ENCODE measurements at regions not wholly inside any gene's neighbourhood (a gene's known extent, or its start where the extent isn't known, plus 50 kb on each side); places are given as distances from the start of the nearest gene placed in this dataset.

- no peak for TF ChIP-seq ZNF462 (CRISPR knock-in tag; IDR thresholded peaks at IDR 0.05)
These were observed 74.9 kb upstream of the SELENOP start (continued) for GRCh38 chr5:42886635-42887034.

GRCh38 chr5:42884326-42884725 lies 72.6 kb upstream of the SELENOP start:
- Histone ChIP-seq H3K27ac (ENCODE audit: low read depth) (no peak overlapping the region), H3K79me2 (replicated peaks; ENCODE audit: insufficient read depth) (no peaks in the 10 kb centered on the region), H3K9me2 (ENCODE audit: insufficient read depth) (no peaks in the 10 kb centered on the region), H4K20me1 (replicated peaks; ENCODE audit: insufficient read depth) (no peaks in the 10 kb centered on the region), H3F3A (replicated peaks; ENCODE audit: low read depth) (no peaks in the 10 kb centered on the region), H3K4me3 (no peak overlapping the region), H3K36me3 (ENCODE audit: insufficient read depth) (no peaks in the 10 kb centered on the region), H2AFZ (no peak overlapping the region), H3K27me3 (ENCODE audit: insufficient read depth) (no peaks in the 10 kb centered on the region), H3K4me1 (ENCODE audit: insufficient read depth) (no peaks in the 10 kb centered on the region), H3K4me2 (no peak overlapping the region)
- peaks cover 2% of the 10 kb centered on the region; the same call in 2 of the 3 replicates for H3K9me3 Mint-ChIP-seq
- no peaks in the 10 kb centered on the region for H3K27me3 Mint-ChIP-seq (ENCODE audit: insufficient read depth, low read depth, poor library complexity)
- no peak for ATAC-seq
- no peaks in the 10 kb centered on the region for H3K36me3 Mint-ChIP-seq (ENCODE audit: low read depth)
- no peak overlapping the region for H3K27ac Mint-ChIP-seq
- no peak for DNase-seq (ENCODE audit: low spot score)
- no peak overlapping the region for H3K4me3 Mint-ChIP-seq
- H3K4me1 Mint-ChIP-seq: no peaks in the 10 kb centered on the region
- TF ChIP-seq CREB1 (CRISPR knock-in tag; IDR thresholded peaks at IDR 0.05; ENCODE audit: low read depth) (no peak), ZNF331 (CRISPR knock-in tag; IDR thresholded peaks at IDR 0.05; ENCODE audit: low read depth) (no peak), EZH2 (IDR thresholded peaks at IDR 0.05; ENCODE audit: low read depth, unreplicated experiment) (no peak), NANOG (IDR thresholded peaks at IDR 0.05; ENCODE audit: borderline replicate concordance) (no peak), ZNF114 (CRISPR knock-in tag; IDR thresholded peaks at IDR 0.05) (no peak), STAT1 (IDR thresholded peaks at IDR 0.05; ENCODE audit: unreplicated experiment) (no peak), EZH2phosphoT487 (IDR thresholded peaks at IDR 0.05; ENCODE audit: unreplicated experiment) (no peak), JUNB (IDR thresholded peaks at IDR 0.05; ENCODE audit: unreplicated experiment) (no peak), ZNF462 (CRISPR knock-in tag; IDR thresholded peaks at IDR 0.05) (no peak)

Data from GM23338 (cell line).